Ishikawa (cell line): ENCODE measurements at regions not wholly inside any gene's neighbourhood (a gene's known extent, or its start where the extent isn't known, plus 50 kb on each side); places are given as distances from the start of the nearest gene placed in this dataset.

Experiments used
- CEBPB ChIP-seq: IDR thresholded peaks from 2 replicates; pipeline ENCODE4 v1.6.1; 2012
- CREB1 ChIP-seq: IDR thresholded peaks from 2 replicates; pipeline ENCODE4 v1.6.1; 2012; ENCODE audit warnings: low read depth
- EGR1 ChIP-seq: IDR thresholded peaks from 2 replicates; pipeline ENCODE4 v1.6.1; 2012
- EP300 ChIP-seq: IDR thresholded peaks from 2 replicates; pipeline ENCODE4 v1.6.1; 2012; ENCODE audit warnings: borderline replicate concordance
- FOXM1 ChIP-seq: IDR thresholded peaks from 2 replicates; pipeline ENCODE4 v1.6.1; 2012; ENCODE audit warnings: low read depth, borderline replicate concordance
- NFIC ChIP-seq: IDR thresholded peaks from 2 replicates; pipeline ENCODE4 v1.6.1; 2012
- RAD21 ChIP-seq: IDR thresholded peaks from 2 replicates; pipeline ENCODE4 v1.6.1; 2012; ENCODE audit warnings: low read depth
- TAF1 ChIP-seq: IDR thresholded peaks from 2 replicates; pipeline ENCODE4 v1.6.1; 2012; ENCODE audit warnings: low read depth, mild to moderate bottlenecking
- TCF12 ChIP-seq: IDR thresholded peaks from 2 replicates; pipeline ENCODE4 v1.6.1; 2012; ENCODE audit warnings: low read depth
- TEAD4 ChIP-seq: IDR thresholded peaks from 2 replicates; pipeline ENCODE4 v1.6.1; 2012
- YY1 ChIP-seq: IDR thresholded peaks from 2 replicates; pipeline ENCODE4 v1.6.1; 2012; ENCODE audit warnings: low read depth
- ZBTB7A ChIP-seq: IDR thresholded peaks from 2 replicates; pipeline ENCODE4 v1.6.1; 2012; ENCODE audit warnings: low read depth
- TF ChIP-seq, protein P1 (sequence below): IDR thresholded peaks from 2 replicates; pipeline ENCODE4 v1.6.1; 2012
- TF ChIP-seq, protein P2 (sequence below): IDR thresholded peaks from 2 replicates; pipeline ENCODE4 v1.6.1; 2012
- TF ChIP-seq, protein P3 (sequence below): IDR thresholded peaks from 2 replicates; pipeline ENCODE4 v1.6.1; 2012; ENCODE audit warnings: low read depth, mild to moderate bottlenecking

GRCh38 chr2:37449761-37450296, 105.4 kb downstream of the QPCT start:
- TF ChIP-seq CEBPB, result no peak
- TF ChIP-seq ZBTB7A, result no peak
- TF ChIP-seq EGR1, result no peak
- TF ChIP-seq YY1, result no peak
- TF ChIP-seq TAF1, result no peak
- TF ChIP-seq, protein P1, sequence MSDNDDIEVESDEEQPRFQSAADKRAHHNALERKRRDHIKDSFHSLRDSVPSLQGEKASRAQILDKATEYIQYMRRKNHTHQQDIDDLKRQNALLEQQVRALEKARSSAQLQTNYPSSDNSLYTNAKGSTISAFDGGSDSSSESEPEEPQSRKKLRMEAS, result no peak
- TF ChIP-seq EP300, result no peak
- no peak for TF ChIP-seq FOXM1
- TF ChIP-seq CREB1, result no peak
- TF ChIP-seq, protein P2, sequence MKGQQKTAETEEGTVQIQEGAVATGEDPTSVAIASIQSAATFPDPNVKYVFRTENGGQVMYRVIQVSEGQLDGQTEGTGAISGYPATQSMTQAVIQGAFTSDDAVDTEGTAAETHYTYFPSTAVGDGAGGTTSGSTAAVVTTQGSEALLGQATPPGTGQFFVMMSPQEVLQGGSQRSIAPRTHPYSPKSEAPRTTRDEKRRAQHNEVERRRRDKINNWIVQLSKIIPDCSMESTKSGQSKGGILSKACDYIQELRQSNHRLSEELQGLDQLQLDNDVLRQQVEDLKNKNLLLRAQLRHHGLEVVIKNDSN, result no peak

- TF ChIP-seq TAF1, result no peak
- no peak for TF ChIP-seq CREB1
- no peak for TF ChIP-seq RAD21
- TF ChIP-seq ZBTB7A, result no peak
- no peak for TF ChIP-seq EGR1
- TF ChIP-seq TCF12, result no peak
- TF ChIP-seq, protein P1, result no peak
- no peak for TF ChIP-seq NFIC
- no peak for TF ChIP-seq TEAD4
- no peak for TF ChIP-seq YY1
Observed at GRCh38 chr2:37453027-37453426, 108.6 kb downstream of the QPCT start.

DNA sequence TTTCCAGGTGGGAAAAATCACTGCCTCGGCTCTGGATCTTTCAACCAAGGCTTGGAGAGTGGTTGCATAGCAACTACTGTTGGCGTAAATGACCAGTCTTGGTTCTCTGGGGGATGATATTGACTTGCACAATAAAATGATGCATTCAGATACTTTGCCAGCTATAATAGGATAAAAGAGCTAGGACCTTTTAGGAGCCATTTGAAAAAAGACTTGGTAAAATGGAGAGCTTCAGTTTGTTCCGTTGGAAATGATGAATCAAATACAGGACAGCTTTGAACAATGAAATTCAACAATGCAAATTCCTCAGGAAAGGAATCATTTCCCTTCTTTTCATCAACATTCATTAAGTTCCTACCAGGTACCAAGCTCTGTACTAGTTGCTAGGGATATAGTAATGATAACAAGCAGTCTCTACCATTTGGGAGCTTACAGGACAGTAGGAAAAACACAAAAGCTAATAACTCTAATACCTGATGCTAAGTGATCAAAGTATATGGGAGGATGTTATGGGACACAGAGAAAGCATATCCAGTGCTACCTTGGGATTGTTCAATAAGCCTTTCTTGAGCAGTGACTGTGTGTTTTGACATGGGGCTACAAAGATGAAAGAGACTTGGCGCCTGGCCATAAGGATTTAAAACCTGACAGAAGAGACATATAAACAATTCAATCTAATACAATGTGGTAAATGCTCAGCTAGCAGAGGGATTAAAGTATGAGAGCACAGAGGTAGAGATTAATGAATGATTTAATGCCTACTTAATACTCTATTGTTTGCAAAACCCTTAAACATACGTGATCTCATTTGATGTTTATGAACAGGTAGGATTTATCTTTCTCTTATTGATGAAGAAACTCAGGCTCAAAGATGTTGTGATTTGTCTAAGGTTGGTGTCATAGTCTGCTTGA, 110.7 kb downstream of the QPCT start:
- TF ChIP-seq ZBTB7A (no peak), TEAD4 (no peak), NFIC (no peak), EP300 (no peak)

GRCh38 chr2:37456479-37456878, 112.0 kb downstream of the QPCT start:
- TF ChIP-seq EP300 (no peak), CREB1 (no peak), EGR1 (no peak), ZBTB7A (no peak), YY1 (no peak), TCF12 (no peak), TAF1 (no peak), CEBPB (no peak), RAD21 (no peak), TEAD4 (no peak), FOXM1 (no peak), NFIC (no peak)
- TF ChIP-seq, protein P1, result no peak
- TF ChIP-seq, protein P2, result no peak
- TF ChIP-seq, protein P3, sequence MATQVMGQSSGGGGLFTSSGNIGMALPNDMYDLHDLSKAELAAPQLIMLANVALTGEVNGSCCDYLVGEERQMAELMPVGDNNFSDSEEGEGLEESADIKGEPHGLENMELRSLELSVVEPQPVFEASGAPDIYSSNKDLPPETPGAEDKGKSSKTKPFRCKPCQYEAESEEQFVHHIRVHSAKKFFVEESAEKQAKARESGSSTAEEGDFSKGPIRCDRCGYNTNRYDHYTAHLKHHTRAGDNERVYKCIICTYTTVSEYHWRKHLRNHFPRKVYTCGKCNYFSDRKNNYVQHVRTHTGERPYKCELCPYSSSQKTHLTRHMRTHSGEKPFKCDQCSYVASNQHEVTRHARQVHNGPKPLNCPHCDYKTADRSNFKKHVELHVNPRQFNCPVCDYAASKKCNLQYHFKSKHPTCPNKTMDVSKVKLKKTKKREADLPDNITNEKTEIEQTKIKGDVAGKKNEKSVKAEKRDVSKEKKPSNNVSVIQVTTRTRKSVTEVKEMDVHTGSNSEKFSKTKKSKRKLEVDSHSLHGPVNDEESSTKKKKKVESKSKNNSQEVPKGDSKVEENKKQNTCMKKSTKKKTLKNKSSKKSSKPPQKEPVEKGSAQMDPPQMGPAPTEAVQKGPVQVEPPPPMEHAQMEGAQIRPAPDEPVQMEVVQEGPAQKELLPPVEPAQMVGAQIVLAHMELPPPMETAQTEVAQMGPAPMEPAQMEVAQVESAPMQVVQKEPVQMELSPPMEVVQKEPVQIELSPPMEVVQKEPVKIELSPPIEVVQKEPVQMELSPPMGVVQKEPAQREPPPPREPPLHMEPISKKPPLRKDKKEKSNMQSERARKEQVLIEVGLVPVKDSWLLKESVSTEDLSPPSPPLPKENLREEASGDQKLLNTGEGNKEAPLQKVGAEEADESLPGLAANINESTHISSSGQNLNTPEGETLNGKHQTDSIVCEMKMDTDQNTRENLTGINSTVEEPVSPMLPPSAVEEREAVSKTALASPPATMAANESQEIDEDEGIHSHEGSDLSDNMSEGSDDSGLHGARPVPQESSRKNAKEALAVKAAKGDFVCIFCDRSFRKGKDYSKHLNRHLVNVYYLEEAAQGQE, result no peak

- TF ChIP-seq, protein P1, result no peak
Observed at GRCh38 chr2:37457401-37457901, 113.0 kb downstream of the QPCT start.

GRCh38 chr2:37458133-37458532, 113.7 kb downstream of the QPCT start:
- TF ChIP-seq RAD21, result no peak
- no peak for TF ChIP-seq TAF1

DNA sequence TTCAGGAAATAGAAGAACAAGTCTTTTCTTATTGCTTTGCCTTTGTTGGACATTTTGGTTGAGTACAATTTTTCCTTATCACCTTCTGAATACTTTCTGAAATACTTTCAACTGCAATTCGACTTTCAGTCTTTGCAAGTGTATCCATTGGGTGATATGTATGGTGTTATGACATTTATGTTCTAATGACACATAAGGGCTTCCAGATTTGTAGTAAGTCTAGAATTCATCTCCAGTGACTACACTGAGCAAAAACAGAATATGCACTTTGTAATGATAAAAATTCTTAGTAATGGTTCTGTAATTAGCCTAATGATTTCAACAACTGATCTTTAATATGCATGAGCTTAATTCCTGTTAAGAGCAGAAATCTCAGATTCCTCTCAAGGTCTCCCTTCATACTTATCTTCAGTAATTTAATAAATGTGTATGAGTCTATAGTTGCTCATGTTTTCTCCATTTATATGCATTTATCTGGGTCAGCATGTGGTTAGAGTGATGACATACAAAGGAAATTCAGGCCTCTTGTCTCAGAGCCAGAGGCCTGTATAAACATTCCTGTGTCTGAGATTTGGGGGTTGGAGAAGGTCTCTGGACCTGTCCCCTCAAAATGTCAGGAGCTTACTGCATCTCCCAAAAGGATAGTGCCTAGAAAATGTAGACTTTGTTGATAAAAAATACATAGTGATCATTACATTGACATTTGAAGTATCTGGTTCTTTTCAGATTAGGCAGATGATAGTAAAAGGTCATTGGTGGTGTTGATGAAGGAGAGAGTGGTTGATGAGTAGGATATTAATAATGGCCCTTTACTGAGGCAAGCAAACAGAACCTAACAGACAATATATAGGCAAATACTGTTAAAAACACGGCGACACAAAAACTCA, 114.9 kb downstream of the QPCT start:
- TF ChIP-seq CREB1, result no peak
- TF ChIP-seq, protein P3, result no peak
- TF ChIP-seq, protein P2, result no peak
- no peak for TF ChIP-seq TCF12
- no peak for TF ChIP-seq RAD21
- TF ChIP-seq YY1, result no peak
- no peak for TF ChIP-seq CEBPB
- no peak for TF ChIP-seq FOXM1
- no peak for TF ChIP-seq EGR1
- no peak for TF ChIP-seq TAF1
- TF ChIP-seq ZBTB7A, result no peak
- TF ChIP-seq EP300, result no peak
- TF ChIP-seq TEAD4, result no peak
- TF ChIP-seq, protein P1, result no peak
